HK-2 (cell line): ENCODE measurements at regions not wholly inside any gene's neighbourhood (a gene's known extent, or its start where the extent isn't known, plus 50 kb on each side); places are given as distances from the start of the nearest gene placed in this dataset.
"Not testable (repeated sequence)": the region's sequence is repeated elsewhere in the genome, so short reads cannot be mapped to it uniquely, and the experiment has no call there.

Experiments used
- DNase-seq: peaks from one replicate; pipeline ENCODE4 v3.0.0-alpha.2; 2018; ENCODE audit not compliant: unreplicated experiment

GRCh38 chr6:67879105-67879904 lies 755.8 kb upstream of the ADGRB3 start:
- DNase-seq: not testable (repeated sequence)

GRCh38 chr6:67878216-67878615 lies 756.9 kb upstream of the ADGRB3 start:
- DNase-seq: not testable (repeated sequence)

- no peak for DNase-seq
These were observed 757.8 kb upstream of the ADGRB3 start for GRCh38 chr6:67877288-67877687.

GRCh38 chr6:67875877-67876383 lies 759.2 kb upstream of the ADGRB3 start:
- DNase-seq: no peak

- DNase-seq: no peak
These were observed 764.8 kb upstream of the ADGRB3 start for GRCh38 chr6:67870321-67870720.

GRCh38 chr6:67863346-67863745 lies 771.7 kb upstream of the ADGRB3 start:
- DNase-seq: no peak

- no peak for DNase-seq
These were observed 781.0 kb upstream of the ADGRB3 start for GRCh38 chr6:67854098-67854497.

GRCh38 chr6:67839818-67840217 lies 795.3 kb upstream of the ADGRB3 start:
- no peak for DNase-seq

- no peak for DNase-seq
These were observed 809.7 kb upstream of the ADGRB3 start for GRCh38 chr6:67825201-67825895.

- no peak for DNase-seq
These were observed 816.8 kb upstream of the ADGRB3 start for GRCh38 chr6:67818322-67818721.

GRCh38 chr6:67815623-67816022 lies 819.5 kb upstream of the ADGRB3 start:
- DNase-seq: no peak

GRCh38 chr6:67814262-67814661 lies 820.8 kb upstream of the ADGRB3 start:
- no peak for DNase-seq

- no peak for DNase-seq
These were observed 822.4 kb upstream of the ADGRB3 start for GRCh38 chr6:67812693-67813092.

- no peak for DNase-seq
These were observed 823.0 kb upstream of the ADGRB3 start for GRCh38 chr6:67812125-67812524.

- DNase-seq: no peak
These were observed 823.6 kb upstream of the ADGRB3 start for GRCh38 chr6:67811239-67812037.

GRCh38 chr6:67804808-67805207 lies 830.3 kb upstream of the ADGRB3 start:
- DNase-seq: not testable (repeated sequence)

- DNase-seq: no peak
These were observed 832.3 kb upstream of the ADGRB3 start for GRCh38 chr6:67802771-67803170.

- no peak for DNase-seq
These were observed 842.1 kb upstream of the ADGRB3 start for GRCh38 chr6:67792996-67793395.

GRCh38 chr6:67790569-67790968 lies 844.5 kb upstream of the ADGRB3 start:
- DNase-seq: no peak

- not testable (repeated sequence) for DNase-seq
These were observed 848.0 kb upstream of the ADGRB3 start for GRCh38 chr6:67787119-67787518.

- no peak for DNase-seq
These were observed 855.2 kb upstream of the ADGRB3 start for GRCh38 chr6:67779876-67780275.

- DNase-seq: no peak
These were observed 859.7 kb upstream of the ADGRB3 start for GRCh38 chr6:67775333-67775732.
